ENCODE measurements at regions not wholly inside any gene's neighbourhood (a gene's known extent, or its start where the extent isn't known, plus 50 kb on each side); places are given as distances from the start of the nearest gene placed in this dataset.

DNA sequence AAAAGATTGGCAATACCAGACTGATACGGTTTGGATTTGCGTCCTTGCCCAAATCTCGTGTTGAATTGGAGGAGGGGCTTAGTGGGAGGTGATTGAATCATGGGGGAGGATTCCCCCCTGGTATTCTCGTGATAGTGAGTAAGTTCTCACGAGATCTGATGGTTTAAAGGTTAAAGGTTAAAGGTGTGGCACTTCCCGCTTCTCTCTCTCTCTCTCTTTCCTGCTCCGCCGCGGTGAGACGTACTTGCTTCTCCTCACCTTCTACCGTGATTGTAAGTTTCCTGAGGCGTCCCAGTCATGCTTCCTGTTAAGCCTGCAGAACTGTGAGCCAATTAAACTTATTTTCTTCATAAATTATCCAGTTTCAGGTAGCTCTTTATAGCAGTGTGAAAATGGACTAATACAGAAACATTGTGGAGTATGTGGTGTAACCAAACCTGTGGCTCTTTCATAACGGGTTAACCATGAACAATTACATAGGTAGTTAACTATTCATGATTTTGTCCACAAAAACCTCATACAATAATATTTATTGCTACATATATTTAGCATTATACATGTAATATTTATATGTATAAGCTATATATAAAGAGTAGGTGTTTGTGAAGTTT, 107.5 kb downstream of the ANXA1 start:
- TF ChIP-seq POLR2AphosphoS5 (IDR thresholded peaks at IDR 0.05; ENCODE audit: low read depth, low read length) = no peak
- no peak for TF ChIP-seq TAF1 (IDR thresholded peaks at IDR 0.05; ENCODE audit: borderline replicate concordance, insufficient read depth, low read length)
- TF ChIP-seq, protein P1, sequence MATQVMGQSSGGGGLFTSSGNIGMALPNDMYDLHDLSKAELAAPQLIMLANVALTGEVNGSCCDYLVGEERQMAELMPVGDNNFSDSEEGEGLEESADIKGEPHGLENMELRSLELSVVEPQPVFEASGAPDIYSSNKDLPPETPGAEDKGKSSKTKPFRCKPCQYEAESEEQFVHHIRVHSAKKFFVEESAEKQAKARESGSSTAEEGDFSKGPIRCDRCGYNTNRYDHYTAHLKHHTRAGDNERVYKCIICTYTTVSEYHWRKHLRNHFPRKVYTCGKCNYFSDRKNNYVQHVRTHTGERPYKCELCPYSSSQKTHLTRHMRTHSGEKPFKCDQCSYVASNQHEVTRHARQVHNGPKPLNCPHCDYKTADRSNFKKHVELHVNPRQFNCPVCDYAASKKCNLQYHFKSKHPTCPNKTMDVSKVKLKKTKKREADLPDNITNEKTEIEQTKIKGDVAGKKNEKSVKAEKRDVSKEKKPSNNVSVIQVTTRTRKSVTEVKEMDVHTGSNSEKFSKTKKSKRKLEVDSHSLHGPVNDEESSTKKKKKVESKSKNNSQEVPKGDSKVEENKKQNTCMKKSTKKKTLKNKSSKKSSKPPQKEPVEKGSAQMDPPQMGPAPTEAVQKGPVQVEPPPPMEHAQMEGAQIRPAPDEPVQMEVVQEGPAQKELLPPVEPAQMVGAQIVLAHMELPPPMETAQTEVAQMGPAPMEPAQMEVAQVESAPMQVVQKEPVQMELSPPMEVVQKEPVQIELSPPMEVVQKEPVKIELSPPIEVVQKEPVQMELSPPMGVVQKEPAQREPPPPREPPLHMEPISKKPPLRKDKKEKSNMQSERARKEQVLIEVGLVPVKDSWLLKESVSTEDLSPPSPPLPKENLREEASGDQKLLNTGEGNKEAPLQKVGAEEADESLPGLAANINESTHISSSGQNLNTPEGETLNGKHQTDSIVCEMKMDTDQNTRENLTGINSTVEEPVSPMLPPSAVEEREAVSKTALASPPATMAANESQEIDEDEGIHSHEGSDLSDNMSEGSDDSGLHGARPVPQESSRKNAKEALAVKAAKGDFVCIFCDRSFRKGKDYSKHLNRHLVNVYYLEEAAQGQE (IDR thresholded peaks at IDR 0.05; ENCODE audit: insufficient read depth in 1 of 2, low read depth in 2 of 2, low read length in 2 of 2) = no peak

Data from PFSK-1 (cell line).